ENCODE measurements at regions not wholly inside any gene's neighbourhood (a gene's known extent, or its start where the extent isn't known, plus 50 kb on each side); places are given as distances from the start of the nearest gene placed in this dataset.
"Not testable (repeated sequence)": the region's sequence is repeated elsewhere in the genome, so short reads cannot be mapped to it uniquely, and the experiment has no call there.

- not testable (repeated sequence) for H3K9me3 Mint-ChIP-seq (ENCODE audit: unreplicated experiment); H3K4me1 Mint-ChIP-seq (ENCODE audit: unreplicated experiment); H3K27ac Mint-ChIP-seq (ENCODE audit: unreplicated experiment); H3K4me3 Mint-ChIP-seq (ENCODE audit: unreplicated experiment); DNase-seq (ENCODE audit: extremely low spot score, unreplicated experiment); H3K27me3 Mint-ChIP-seq (ENCODE audit: unreplicated experiment); H3K36me3 Mint-ChIP-seq (ENCODE audit: unreplicated experiment)
Measured at GRCh38 chr9:67492028-67492427, 366.7 kb upstream of the ANKRD20A1 start.

- not testable (repeated sequence) for H3K27ac Mint-ChIP-seq (ENCODE audit: unreplicated experiment); H3K4me1 Mint-ChIP-seq (ENCODE audit: unreplicated experiment); DNase-seq (ENCODE audit: extremely low spot score, unreplicated experiment); H3K9me3 Mint-ChIP-seq (ENCODE audit: unreplicated experiment); H3K4me3 Mint-ChIP-seq (ENCODE audit: unreplicated experiment); H3K36me3 Mint-ChIP-seq (ENCODE audit: unreplicated experiment); H3K27me3 Mint-ChIP-seq (ENCODE audit: unreplicated experiment)
Measured at GRCh38 chr9:67477465-67477864, 381.3 kb upstream of the ANKRD20A1 start.

- H3K36me3 Mint-ChIP-seq (ENCODE audit: unreplicated experiment); H3K9me3 Mint-ChIP-seq (ENCODE audit: unreplicated experiment); H3K27ac Mint-ChIP-seq (ENCODE audit: unreplicated experiment); H3K4me3 Mint-ChIP-seq (ENCODE audit: unreplicated experiment); H3K27me3 Mint-ChIP-seq (ENCODE audit: unreplicated experiment); H3K4me1 Mint-ChIP-seq (ENCODE audit: unreplicated experiment); DNase-seq (ENCODE audit: extremely low spot score, unreplicated experiment): not testable (repeated sequence)
Measured at GRCh38 chr9:67470739-67471138, 388.0 kb upstream of the ANKRD20A1 start.

- not testable (repeated sequence) for H3K27ac Mint-ChIP-seq (ENCODE audit: unreplicated experiment); DNase-seq (ENCODE audit: extremely low spot score, unreplicated experiment); H3K36me3 Mint-ChIP-seq (ENCODE audit: unreplicated experiment); H3K9me3 Mint-ChIP-seq (ENCODE audit: unreplicated experiment); H3K4me1 Mint-ChIP-seq (ENCODE audit: unreplicated experiment); H3K4me3 Mint-ChIP-seq (ENCODE audit: unreplicated experiment); H3K27me3 Mint-ChIP-seq (ENCODE audit: unreplicated experiment)
Measured at GRCh38 chr9:67468326-67468725, 390.4 kb upstream of the ANKRD20A1 start.

- not testable (repeated sequence) for H3K4me1 Mint-ChIP-seq (ENCODE audit: unreplicated experiment); H3K27me3 Mint-ChIP-seq (ENCODE audit: unreplicated experiment); H3K4me3 Mint-ChIP-seq (ENCODE audit: unreplicated experiment); H3K9me3 Mint-ChIP-seq (ENCODE audit: unreplicated experiment); H3K36me3 Mint-ChIP-seq (ENCODE audit: unreplicated experiment); DNase-seq (ENCODE audit: extremely low spot score, unreplicated experiment); H3K27ac Mint-ChIP-seq (ENCODE audit: unreplicated experiment)
Measured at GRCh38 chr9:67461796-67462757, 396.7 kb upstream of the ANKRD20A1 start.

GRCh38 chr9:67452941-67453340 is 405.8 kb upstream of the ANKRD20A1 start:
- not testable (repeated sequence) for H3K4me3 Mint-ChIP-seq (ENCODE audit: unreplicated experiment); DNase-seq (ENCODE audit: extremely low spot score, unreplicated experiment); H3K36me3 Mint-ChIP-seq (ENCODE audit: unreplicated experiment); H3K9me3 Mint-ChIP-seq (ENCODE audit: unreplicated experiment); H3K27me3 Mint-ChIP-seq (ENCODE audit: unreplicated experiment); H3K27ac Mint-ChIP-seq (ENCODE audit: unreplicated experiment); H3K4me1 Mint-ChIP-seq (ENCODE audit: unreplicated experiment)

GRCh38 chr9:67442313-67442712 is 416.4 kb upstream of the ANKRD20A1 start:
- not testable (repeated sequence) for H3K27ac Mint-ChIP-seq (ENCODE audit: unreplicated experiment); DNase-seq (ENCODE audit: extremely low spot score, unreplicated experiment); H3K4me1 Mint-ChIP-seq (ENCODE audit: unreplicated experiment); H3K36me3 Mint-ChIP-seq (ENCODE audit: unreplicated experiment); H3K9me3 Mint-ChIP-seq (ENCODE audit: unreplicated experiment); H3K4me3 Mint-ChIP-seq (ENCODE audit: unreplicated experiment); H3K27me3 Mint-ChIP-seq (ENCODE audit: unreplicated experiment)

- not testable (repeated sequence) for DNase-seq (ENCODE audit: extremely low spot score, unreplicated experiment); H3K4me3 Mint-ChIP-seq (ENCODE audit: unreplicated experiment); H3K27ac Mint-ChIP-seq (ENCODE audit: unreplicated experiment); H3K9me3 Mint-ChIP-seq (ENCODE audit: unreplicated experiment); H3K4me1 Mint-ChIP-seq (ENCODE audit: unreplicated experiment); H3K36me3 Mint-ChIP-seq (ENCODE audit: unreplicated experiment); H3K27me3 Mint-ChIP-seq (ENCODE audit: unreplicated experiment)
Measured at GRCh38 chr9:67437011-67437410, 421.7 kb upstream of the ANKRD20A1 start.

- H3K9me3 Mint-ChIP-seq (ENCODE audit: unreplicated experiment); H3K27me3 Mint-ChIP-seq (ENCODE audit: unreplicated experiment); H3K36me3 Mint-ChIP-seq (ENCODE audit: unreplicated experiment); DNase-seq (ENCODE audit: extremely low spot score, unreplicated experiment); H3K4me1 Mint-ChIP-seq (ENCODE audit: unreplicated experiment); H3K27ac Mint-ChIP-seq (ENCODE audit: unreplicated experiment); H3K4me3 Mint-ChIP-seq (ENCODE audit: unreplicated experiment): not testable (repeated sequence)
Measured at GRCh38 chr9:67424881-67425280, 432.5 kb upstream of the SPATA31A3 start.

- not testable (repeated sequence) for H3K9me3 Mint-ChIP-seq (ENCODE audit: unreplicated experiment); DNase-seq (ENCODE audit: extremely low spot score, unreplicated experiment); H3K27ac Mint-ChIP-seq (ENCODE audit: unreplicated experiment); H3K4me1 Mint-ChIP-seq (ENCODE audit: unreplicated experiment); H3K4me3 Mint-ChIP-seq (ENCODE audit: unreplicated experiment); H3K36me3 Mint-ChIP-seq (ENCODE audit: unreplicated experiment); H3K27me3 Mint-ChIP-seq (ENCODE audit: unreplicated experiment)
Measured at GRCh38 chr9:67423049-67423728, 430.8 kb upstream of the SPATA31A3 start.

GRCh38 chr9:67418496-67419079 is 426.2 kb upstream of the SPATA31A3 start:
- not testable (repeated sequence) for DNase-seq (ENCODE audit: extremely low spot score, unreplicated experiment); H3K27ac Mint-ChIP-seq (ENCODE audit: unreplicated experiment); H3K36me3 Mint-ChIP-seq (ENCODE audit: unreplicated experiment); H3K27me3 Mint-ChIP-seq (ENCODE audit: unreplicated experiment); H3K4me3 Mint-ChIP-seq (ENCODE audit: unreplicated experiment); H3K9me3 Mint-ChIP-seq (ENCODE audit: unreplicated experiment); H3K4me1 Mint-ChIP-seq (ENCODE audit: unreplicated experiment)
